Liver (tissue), 7 donors: ENCODE measurements at regions not wholly inside any gene's neighbourhood (a gene's known extent, or its start where the extent isn't known, plus 50 kb on each side); places are given as distances from the start of the nearest gene placed in this dataset.

Experiments used
- DNase-seq: peaks from one replicate; pipeline ENCODE4 v3.0.0-alpha.2; 2017; ENCODE audit warnings: low spot score
- H3K27ac ChIP-seq, 2 donors: one replicate each; pipeline ENCODE4 v1.7.0; 2013; ENCODE audit warnings: inconsistent platforms in 2 of 2, low read length in 2 of 2, control low read depth in 1 of 2, low read depth in 1 of 2, mild to moderate bottlenecking in 1 of 2
- H3K27me3 ChIP-seq, 4 donors: one replicate each; pipeline versions ENCODE4 v1.6.1 to v1.7.0; 2013; ENCODE audit warnings: low read length in 3 of 4, inconsistent platforms in 1 of 4, mild to moderate bottlenecking in 1 of 4, moderate library complexity in 1 of 4; ENCODE audit not compliant: control insufficient read depth in 4 of 4, insufficient read depth in 4 of 4
- H3K36me3 ChIP-seq, 4 donors: one replicate each; pipeline versions ENCODE4 v1.6.1 to v1.7.0; 2013; ENCODE audit warnings: low read length in 3 of 4, mild to moderate bottlenecking in 3 of 4, low read depth in 1 of 4, moderate library complexity in 1 of 4; ENCODE audit not compliant: control insufficient read depth in 4 of 4, insufficient read depth in 3 of 4
- H3K4me1 ChIP-seq, 4 donors: one replicate each; pipeline versions ENCODE4 v1.6.1 to v1.7.0; 2013; ENCODE audit warnings: low read length in 3 of 4, mild to moderate bottlenecking in 3 of 4, moderate library complexity in 1 of 4; ENCODE audit not compliant: control insufficient read depth in 4 of 4, insufficient read depth in 4 of 4
- H3K4me3 ChIP-seq, 3 donors: one replicate each; pipeline versions ENCODE4 v1.6.1 to v1.7.0; 2013; ENCODE audit warnings: low read length in 3 of 3, control low read depth in 1 of 3, low read depth in 1 of 3, mild to moderate bottlenecking in 1 of 3
- H3K9ac ChIP-seq, 2 donors: one replicate each; pipeline ENCODE4 v1.7.0; 2013; ENCODE audit warnings: low read length in 2 of 2, mild to moderate bottlenecking in 2 of 2, moderate library complexity in 2 of 2, control low read depth in 1 of 2, low read depth in 1 of 2
- H3K9me3 ChIP-seq, 4 donors: one replicate each; pipeline versions ENCODE4 v1.6.1 to v1.7.0; 2013; ENCODE audit warnings: low read length in 3 of 4; ENCODE audit not compliant: control insufficient read depth in 4 of 4
- EGR1 ChIP-seq, 2 donors: IDR thresholded peaks; 2 replicates each; pipeline ENCODE4 v1.6.1; 2016 to 2018; ENCODE audit warnings: antibody characterized with exemption in 2 of 2, low read depth in 2 of 2
- FOXA1 ChIP-seq: IDR thresholded peaks from 2 replicates; pipeline ENCODE4 v1.6.1; 2016; ENCODE audit warnings: antibody characterized with exemption
- FOXA2 ChIP-seq: IDR thresholded peaks from 2 replicates; pipeline ENCODE4 v1.6.1; 2016; ENCODE audit warnings: antibody characterized with exemption
- GABPA ChIP-seq, 2 donors: IDR thresholded peaks in 1 of 2; conservative IDR thresholded peaks in 1 of 2; 2 replicates each; pipeline ENCODE4 v1.6.1; 2016; ENCODE audit warnings: antibody characterized with exemption in 2 of 2, mild to moderate bottlenecking in 1 of 2, moderate library complexity in 1 of 2
- HNF4A ChIP-seq, 2 donors: conservative IDR thresholded peaks; 2 replicates each; pipeline ENCODE4 v1.6.1; 2016; ENCODE audit warnings: antibody characterized with exemption in 2 of 2, mild to moderate bottlenecking in 2 of 2
- JUND ChIP-seq, 2 donors: IDR thresholded peaks; 2 replicates each; pipeline ENCODE4 v1.6.1; 2016; ENCODE audit warnings: antibody characterized with exemption in 2 of 2
- NR2F2 ChIP-seq: IDR thresholded peaks from 2 replicates; pipeline ENCODE4 v1.6.1; 2016; ENCODE audit warnings: antibody characterized with exemption
- RAD21 ChIP-seq, 2 donors: IDR thresholded peaks; 2 replicates each; pipeline ENCODE4 v1.6.1; 2016; ENCODE audit warnings: antibody characterized with exemption in 2 of 2, mild to moderate bottlenecking in 2 of 2
- REST ChIP-seq: IDR thresholded peaks from 2 replicates; pipeline ENCODE4 v1.6.1; 2016; ENCODE audit warnings: antibody characterized with exemption, mild to moderate bottlenecking
- RXRA ChIP-seq, 2 donors: IDR thresholded peaks; 2 replicates each; pipeline ENCODE4 v1.6.1; 2017 to 2018; ENCODE audit warnings: antibody characterized with exemption in 2 of 2, mild to moderate bottlenecking in 1 of 2
- SP1 ChIP-seq: IDR thresholded peaks from 2 replicates; pipeline ENCODE4 v1.6.1; 2018; ENCODE audit warnings: antibody characterized with exemption, mild to moderate bottlenecking
- TAF1 ChIP-seq: conservative IDR thresholded peaks from 2 replicates; pipeline ENCODE4 v1.6.1; 2016; ENCODE audit warnings: antibody characterized with exemption, mild to moderate bottlenecking
- YY1 ChIP-seq: IDR thresholded peaks from 2 replicates; pipeline ENCODE4 v1.6.1; 2016; ENCODE audit warnings: antibody characterized with exemption, mild to moderate bottlenecking
- WGBS: extraction: QIAGEN DNeasy Blood & Tissue Kit; methylation state at CpG from one replicate; pipeline ENCODE4 v1.1.7; 2013; 5-methylcytosine and 5-hydroxymethylcytosine counted together
- TF ChIP-seq, protein P1 (sequence below): IDR thresholded peaks from 2 replicates; pipeline ENCODE4 v1.6.1; 2016; ENCODE audit warnings: antibody characterized with exemption
- TF ChIP-seq, protein P2 (sequence below): IDR thresholded peaks from 2 replicates; pipeline ENCODE4 v1.6.1; 2016; ENCODE audit warnings: antibody characterized with exemption
- TF ChIP-seq, protein P3 (sequence below): IDR thresholded peaks from 2 replicates; pipeline ENCODE4 v1.6.1; 2016; ENCODE audit warnings: antibody characterized with exemption
- donor health status: healthy.
- donor health status: healthy.
- donor health status: healthy.
- donor health status: healthy.

- TF ChIP-seq, protein P1, sequence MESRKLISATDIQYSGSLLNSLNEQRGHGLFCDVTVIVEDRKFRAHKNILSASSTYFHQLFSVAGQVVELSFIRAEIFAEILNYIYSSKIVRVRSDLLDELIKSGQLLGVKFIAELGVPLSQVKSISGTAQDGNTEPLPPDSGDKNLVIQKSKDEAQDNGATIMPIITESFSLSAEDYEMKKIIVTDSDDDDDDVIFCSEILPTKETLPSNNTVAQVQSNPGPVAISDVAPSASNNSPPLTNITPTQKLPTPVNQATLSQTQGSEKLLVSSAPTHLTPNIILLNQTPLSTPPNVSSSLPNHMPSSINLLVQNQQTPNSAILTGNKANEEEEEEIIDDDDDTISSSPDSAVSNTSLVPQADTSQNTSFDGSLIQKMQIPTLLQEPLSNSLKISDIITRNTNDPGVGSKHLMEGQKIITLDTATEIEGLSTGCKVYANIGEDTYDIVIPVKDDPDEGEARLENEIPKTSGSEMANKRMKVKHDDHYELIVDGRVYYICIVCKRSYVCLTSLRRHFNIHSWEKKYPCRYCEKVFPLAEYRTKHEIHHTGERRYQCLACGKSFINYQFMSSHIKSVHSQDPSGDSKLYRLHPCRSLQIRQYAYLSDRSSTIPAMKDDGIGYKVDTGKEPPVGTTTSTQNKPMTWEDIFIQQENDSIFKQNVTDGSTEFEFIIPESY, result no peak
- TF ChIP-seq, protein P2, sequence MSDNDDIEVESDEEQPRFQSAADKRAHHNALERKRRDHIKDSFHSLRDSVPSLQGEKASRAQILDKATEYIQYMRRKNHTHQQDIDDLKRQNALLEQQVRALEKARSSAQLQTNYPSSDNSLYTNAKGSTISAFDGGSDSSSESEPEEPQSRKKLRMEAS, result no peak
- TF ChIP-seq TAF1 (no peak), NR2F2 (no peak), EGR1 (IDR thresholded peaks at IDR 0.05; ENCODE audit: low read depth in 2 of 2) (no peak)
- 60% methylated on average over 4 of the region's 4 CpGs for WGBS
- Histone ChIP-seq H3K27ac (no peak overlapping the region), H3K27me3 (no peaks in the 10 kb centered on the region), H3K36me3 (no peaks in the 10 kb centered on the region), H3K9me3 (peaks cover 0 to 2% (median 0%) of the 10 kb centered on the region in 4 donors), H3K4me3 (no peak overlapping the region), H3K4me1 (no peaks in the 10 kb centered on the region), H3K9ac (no peak overlapping the region)
- no peak for DNase-seq
Measured at GRCh38 chr5:8727396-8727795, 818.5 kb downstream of the SEMA5A start.

GRCh38 chr5:8729437-8729836, 816.4 kb downstream of the SEMA5A start:
- no peaks in the 10 kb centered on the region for H3K36me3 ChIP-seq
- no peaks in the 10 kb centered on the region for H3K9me3 ChIP-seq
- H3K4me3 ChIP-seq, result no peak overlapping the region
- WGBS, result 48% methylated on average over 1 of the region's 1 CpG
- H3K27me3 ChIP-seq, result no peaks in the 10 kb centered on the region
- H3K27ac ChIP-seq, result no peak overlapping the region
- TF ChIP-seq GABPA (IDR thresholded peaks at IDR 0.05 in 1 of 2, conservative IDR thresholded peaks at IDR 0.05 in 1 of 2) (no peak), RXRA (IDR thresholded peaks at IDR 0.05) (no peak), FOXA1 (no peak), EGR1 (IDR thresholded peaks at IDR 0.05; ENCODE audit: low read depth in 2 of 2) (no peak), RAD21 (IDR thresholded peaks at IDR 0.05) (no peak), TAF1 (no peak), REST (no peak), YY1 (no peak), HNF4A (conservative IDR thresholded peaks at IDR 0.05) (no peak), NR2F2 (no peak), SP1 (no peak), FOXA2 (no peak), JUND (IDR thresholded peaks at IDR 0.05) (no peak)
- TF ChIP-seq, protein P3, sequence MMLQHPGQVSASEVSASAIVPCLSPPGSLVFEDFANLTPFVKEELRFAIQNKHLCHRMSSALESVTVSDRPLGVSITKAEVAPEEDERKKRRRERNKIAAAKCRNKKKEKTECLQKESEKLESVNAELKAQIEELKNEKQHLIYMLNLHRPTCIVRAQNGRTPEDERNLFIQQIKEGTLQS, result no peak
- TF ChIP-seq, protein P2, result no peak
- TF ChIP-seq, protein P1, result no peak
- H3K4me1 ChIP-seq, result no peaks in the 10 kb centered on the region
- no peak for DNase-seq
- no peak overlapping the region for H3K9ac ChIP-seq
